ENCODE measurements at regions not wholly inside any gene's neighbourhood (a gene's known extent, or its start where the extent isn't known, plus 50 kb on each side); places are given as distances from the start of the nearest gene placed in this dataset.

DNA sequence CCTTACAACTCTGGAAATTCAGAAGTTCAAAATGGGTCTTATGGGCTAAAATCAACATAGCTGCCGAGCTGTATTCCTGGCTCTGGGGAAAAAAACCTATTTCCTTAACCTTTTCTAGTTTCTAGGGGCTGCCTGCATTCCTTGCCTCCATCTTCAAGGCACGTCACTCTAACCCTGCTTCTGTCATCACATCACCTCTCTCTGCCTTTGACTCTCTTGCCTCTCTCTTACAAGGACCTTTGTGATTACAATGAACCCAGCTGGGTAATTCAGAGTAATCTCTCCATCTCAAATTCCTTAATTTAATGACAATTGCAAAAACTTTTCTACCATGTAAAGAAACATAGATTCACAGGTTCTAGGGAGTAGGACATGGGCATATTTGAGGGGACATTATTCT, 103.1 kb upstream of the SMC2 start:
- TF ChIP-seq EZH2 (IDR thresholded peaks at IDR 0.05; ENCODE audit: low read length): no peak
- TF ChIP-seq, protein P1, sequence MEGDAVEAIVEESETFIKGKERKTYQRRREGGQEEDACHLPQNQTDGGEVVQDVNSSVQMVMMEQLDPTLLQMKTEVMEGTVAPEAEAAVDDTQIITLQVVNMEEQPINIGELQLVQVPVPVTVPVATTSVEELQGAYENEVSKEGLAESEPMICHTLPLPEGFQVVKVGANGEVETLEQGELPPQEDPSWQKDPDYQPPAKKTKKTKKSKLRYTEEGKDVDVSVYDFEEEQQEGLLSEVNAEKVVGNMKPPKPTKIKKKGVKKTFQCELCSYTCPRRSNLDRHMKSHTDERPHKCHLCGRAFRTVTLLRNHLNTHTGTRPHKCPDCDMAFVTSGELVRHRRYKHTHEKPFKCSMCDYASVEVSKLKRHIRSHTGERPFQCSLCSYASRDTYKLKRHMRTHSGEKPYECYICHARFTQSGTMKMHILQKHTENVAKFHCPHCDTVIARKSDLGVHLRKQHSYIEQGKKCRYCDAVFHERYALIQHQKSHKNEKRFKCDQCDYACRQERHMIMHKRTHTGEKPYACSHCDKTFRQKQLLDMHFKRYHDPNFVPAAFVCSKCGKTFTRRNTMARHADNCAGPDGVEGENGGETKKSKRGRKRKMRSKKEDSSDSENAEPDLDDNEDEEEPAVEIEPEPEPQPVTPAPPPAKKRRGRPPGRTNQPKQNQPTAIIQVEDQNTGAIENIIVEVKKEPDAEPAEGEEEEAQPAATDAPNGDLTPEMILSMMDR (optimal IDR thresholded peaks at IDR 0.05 in 1 of 3, IDR thresholded peaks at IDR 0.05 in 1 of 3, conservative IDR thresholded peaks at IDR 0.05 in 1 of 3; ENCODE audit: extremely low read depth in 1 of 3, insufficient read depth in 2 of 3, low read length in 3 of 3): no peak
- no peaks in the 10 kb centered on the region for H3K79me2 ChIP-seq (ENCODE audit: control insufficient read depth, insufficient read depth, low read length)
- H2AFZ ChIP-seq (ENCODE audit: control insufficient read depth, low read length): no peak overlapping the region
- no peaks in the 10 kb centered on the region for H3K36me3 ChIP-seq (ENCODE audit: control insufficient read depth in 2 of 2, extremely low read depth in 1 of 2, insufficient read depth in 2 of 2, low read length in 2 of 2)
- no peak overlapping the region for H3K9ac ChIP-seq (ENCODE audit: control insufficient read depth, extremely low read depth, insufficient read depth, low read length)
- no peaks in the 10 kb centered on the region for H3K9me3 ChIP-seq (ENCODE audit: control insufficient read depth, low read depth, low read length)
- no peak for DNase-seq (ENCODE audit: low read depth, low spot score)
- no peaks in the 10 kb centered on the region for H3K27me3 ChIP-seq (ENCODE audit: control insufficient read depth, extremely low read depth, insufficient read depth, low read length)
- H4K20me1 ChIP-seq (ENCODE audit: control insufficient read depth, extremely low read depth, insufficient read depth, low read length): no peaks in the 10 kb centered on the region
- no peaks in the 10 kb centered on the region for H3K9me1 ChIP-seq (ENCODE audit: control insufficient read depth, extremely low read depth, insufficient read depth, low read length)
- no peaks in the 10 kb centered on the region for H3K4me1 ChIP-seq (ENCODE audit: control insufficient read depth, extremely low read depth, insufficient read depth, low read length)
- H3K4me2 ChIP-seq (ENCODE audit: control insufficient read depth, extremely low read depth, insufficient read depth, low read depth, low read length): no peak overlapping the region
- no peak overlapping the region for H3K27ac ChIP-seq (ENCODE audit: control insufficient read depth, insufficient read depth, low read length)
- dilution Hi-C loops (cut with MboI; ENCODE audit: extremely low pct_ligation_motif_present, low sequenced_read_pairs): no loop called here
- no peak overlapping the region for H3K4me3 ChIP-seq (ENCODE audit: control insufficient read depth in 2 of 3, extremely low read depth in 1 of 3, insufficient read depth in 2 of 3, low read depth in 1 of 3, low read length in 3 of 3)
- FAIRE-seq: no peak

DNA sequence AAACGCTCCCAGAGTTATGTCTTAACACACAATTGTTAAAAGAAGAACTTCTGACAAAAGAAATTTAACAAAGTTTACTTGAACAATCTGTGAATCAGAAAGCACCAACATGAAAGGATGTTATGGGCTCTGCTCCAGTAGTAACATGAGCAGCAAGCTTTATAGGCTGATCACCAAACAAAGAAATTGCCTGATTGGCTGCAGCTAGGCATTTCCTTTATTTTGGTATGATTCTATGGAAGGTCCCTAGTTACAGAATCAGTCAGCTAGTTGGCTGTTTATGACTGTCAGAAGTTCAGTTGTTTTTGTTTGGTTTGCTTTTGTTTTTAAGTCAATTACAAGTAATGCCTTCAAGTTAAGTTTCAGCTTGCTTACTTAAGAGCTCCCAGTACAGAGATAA, 102.4 kb upstream of the SMC2 start:
- DNase-seq (ENCODE audit: low read depth, low spot score) (no peak), FAIRE-seq (no peak)
- H3K27ac ChIP-seq (ENCODE audit: control insufficient read depth, insufficient read depth, low read length): no peak overlapping the region
- dilution Hi-C loops (cut with MboI; ENCODE audit: extremely low pct_ligation_motif_present, low sequenced_read_pairs): no loop called here
- H3K27me3 ChIP-seq (ENCODE audit: control insufficient read depth, extremely low read depth, insufficient read depth, low read length): no peaks in the 10 kb centered on the region
- H3K4me2 ChIP-seq (ENCODE audit: control insufficient read depth, extremely low read depth, insufficient read depth, low read depth, low read length): no peak overlapping the region
- no peaks in the 10 kb centered on the region for H4K20me1 ChIP-seq (ENCODE audit: control insufficient read depth, extremely low read depth, insufficient read depth, low read length)
- H3K36me3 ChIP-seq (ENCODE audit: control insufficient read depth in 2 of 2, extremely low read depth in 1 of 2, insufficient read depth in 2 of 2, low read length in 2 of 2): no peaks in the 10 kb centered on the region
- H2AFZ ChIP-seq (ENCODE audit: control insufficient read depth, low read length): no peak overlapping the region
- TF ChIP-seq, protein P1 (optimal IDR thresholded peaks at IDR 0.05 in 1 of 3, IDR thresholded peaks at IDR 0.05 in 1 of 3, conservative IDR thresholded peaks at IDR 0.05 in 1 of 3; ENCODE audit: extremely low read depth in 1 of 3, insufficient read depth in 2 of 3, low read length in 3 of 3): no peak
- no peak for TF ChIP-seq EZH2 (IDR thresholded peaks at IDR 0.05; ENCODE audit: low read length)
- H3K9me1 ChIP-seq (ENCODE audit: control insufficient read depth, extremely low read depth, insufficient read depth, low read length): no peaks in the 10 kb centered on the region
- no peaks in the 10 kb centered on the region for H3K9me3 ChIP-seq (ENCODE audit: control insufficient read depth, low read depth, low read length)
- H3K4me3 ChIP-seq (ENCODE audit: control insufficient read depth in 2 of 3, extremely low read depth in 1 of 3, insufficient read depth in 2 of 3, low read depth in 1 of 3, low read length in 3 of 3): no peak overlapping the region
- H3K4me1 ChIP-seq (ENCODE audit: control insufficient read depth, extremely low read depth, insufficient read depth, low read length): no peaks in the 10 kb centered on the region
- no peak overlapping the region for H3K9ac ChIP-seq (ENCODE audit: control insufficient read depth, extremely low read depth, insufficient read depth, low read length)
- no peaks in the 10 kb centered on the region for H3K79me2 ChIP-seq (ENCODE audit: control insufficient read depth, insufficient read depth, low read length)

All from keratinocyte (primary cell).